ENCODE measurements at regions not wholly inside any gene's neighbourhood (a gene's known extent, or its start where the extent isn't known, plus 50 kb on each side); places are given as distances from the start of the nearest gene placed in this dataset.

DNA sequence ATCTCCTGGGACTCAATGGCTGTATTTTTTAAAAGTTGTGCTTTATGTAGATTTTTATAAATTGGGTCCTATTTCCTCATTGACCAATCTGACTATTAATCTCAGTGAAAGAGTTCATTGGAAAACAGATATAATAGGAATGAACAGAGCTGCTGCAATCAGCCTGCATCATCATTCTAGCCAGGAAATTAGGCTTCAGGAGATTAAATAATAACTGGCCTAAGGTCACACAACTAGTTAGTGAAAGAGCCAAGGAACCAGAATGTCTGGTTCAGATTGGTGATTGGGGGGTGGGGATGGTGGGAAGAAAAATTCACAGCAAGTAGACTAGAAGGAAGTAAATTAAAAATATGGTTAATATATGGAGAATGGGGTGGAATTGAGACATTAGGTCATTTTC is 180.9 kb upstream of the ROPN1 start:
- TF ChIP-seq, protein P1, sequence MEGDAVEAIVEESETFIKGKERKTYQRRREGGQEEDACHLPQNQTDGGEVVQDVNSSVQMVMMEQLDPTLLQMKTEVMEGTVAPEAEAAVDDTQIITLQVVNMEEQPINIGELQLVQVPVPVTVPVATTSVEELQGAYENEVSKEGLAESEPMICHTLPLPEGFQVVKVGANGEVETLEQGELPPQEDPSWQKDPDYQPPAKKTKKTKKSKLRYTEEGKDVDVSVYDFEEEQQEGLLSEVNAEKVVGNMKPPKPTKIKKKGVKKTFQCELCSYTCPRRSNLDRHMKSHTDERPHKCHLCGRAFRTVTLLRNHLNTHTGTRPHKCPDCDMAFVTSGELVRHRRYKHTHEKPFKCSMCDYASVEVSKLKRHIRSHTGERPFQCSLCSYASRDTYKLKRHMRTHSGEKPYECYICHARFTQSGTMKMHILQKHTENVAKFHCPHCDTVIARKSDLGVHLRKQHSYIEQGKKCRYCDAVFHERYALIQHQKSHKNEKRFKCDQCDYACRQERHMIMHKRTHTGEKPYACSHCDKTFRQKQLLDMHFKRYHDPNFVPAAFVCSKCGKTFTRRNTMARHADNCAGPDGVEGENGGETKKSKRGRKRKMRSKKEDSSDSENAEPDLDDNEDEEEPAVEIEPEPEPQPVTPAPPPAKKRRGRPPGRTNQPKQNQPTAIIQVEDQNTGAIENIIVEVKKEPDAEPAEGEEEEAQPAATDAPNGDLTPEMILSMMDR (IDR thresholded peaks at IDR 0.05; ENCODE audit: insufficient read depth, low read length) = no peak
- TF ChIP-seq POLR2AphosphoS5 (IDR thresholded peaks at IDR 0.05; ENCODE audit: low read depth) (no peak), GABPA (IDR thresholded peaks at IDR 0.05; ENCODE audit: low read depth) (no peak), SPI1 (IDR thresholded peaks at IDR 0.05; ENCODE audit: borderline replicate concordance, low read depth) (no peak)
- TF ChIP-seq, protein P2, sequence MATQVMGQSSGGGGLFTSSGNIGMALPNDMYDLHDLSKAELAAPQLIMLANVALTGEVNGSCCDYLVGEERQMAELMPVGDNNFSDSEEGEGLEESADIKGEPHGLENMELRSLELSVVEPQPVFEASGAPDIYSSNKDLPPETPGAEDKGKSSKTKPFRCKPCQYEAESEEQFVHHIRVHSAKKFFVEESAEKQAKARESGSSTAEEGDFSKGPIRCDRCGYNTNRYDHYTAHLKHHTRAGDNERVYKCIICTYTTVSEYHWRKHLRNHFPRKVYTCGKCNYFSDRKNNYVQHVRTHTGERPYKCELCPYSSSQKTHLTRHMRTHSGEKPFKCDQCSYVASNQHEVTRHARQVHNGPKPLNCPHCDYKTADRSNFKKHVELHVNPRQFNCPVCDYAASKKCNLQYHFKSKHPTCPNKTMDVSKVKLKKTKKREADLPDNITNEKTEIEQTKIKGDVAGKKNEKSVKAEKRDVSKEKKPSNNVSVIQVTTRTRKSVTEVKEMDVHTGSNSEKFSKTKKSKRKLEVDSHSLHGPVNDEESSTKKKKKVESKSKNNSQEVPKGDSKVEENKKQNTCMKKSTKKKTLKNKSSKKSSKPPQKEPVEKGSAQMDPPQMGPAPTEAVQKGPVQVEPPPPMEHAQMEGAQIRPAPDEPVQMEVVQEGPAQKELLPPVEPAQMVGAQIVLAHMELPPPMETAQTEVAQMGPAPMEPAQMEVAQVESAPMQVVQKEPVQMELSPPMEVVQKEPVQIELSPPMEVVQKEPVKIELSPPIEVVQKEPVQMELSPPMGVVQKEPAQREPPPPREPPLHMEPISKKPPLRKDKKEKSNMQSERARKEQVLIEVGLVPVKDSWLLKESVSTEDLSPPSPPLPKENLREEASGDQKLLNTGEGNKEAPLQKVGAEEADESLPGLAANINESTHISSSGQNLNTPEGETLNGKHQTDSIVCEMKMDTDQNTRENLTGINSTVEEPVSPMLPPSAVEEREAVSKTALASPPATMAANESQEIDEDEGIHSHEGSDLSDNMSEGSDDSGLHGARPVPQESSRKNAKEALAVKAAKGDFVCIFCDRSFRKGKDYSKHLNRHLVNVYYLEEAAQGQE (IDR thresholded peaks at IDR 0.05; ENCODE audit: insufficient replicate concordance, low read depth) = no peak
